IMR-90 (cell line): ENCODE measurements at regions not wholly inside any gene's neighbourhood (a gene's known extent, or its start where the extent isn't known, plus 50 kb on each side); places are given as distances from the start of the nearest gene placed in this dataset.

Experiments
- BHLHE40 ChIP-seq: fragments of 150-350 bp; IDR thresholded peaks from 2 replicates; pipeline ENCODE4 v1.6.1; 2016; ENCODE audit warnings: mild to moderate bottlenecking, low read depth, low read length
- CEBPB ChIP-seq: IDR thresholded peaks from 2 replicates; pipeline ENCODE4 v1.6.1; 2012; ENCODE audit warnings: low read depth, low read length, improper control_type of control experiment
- CHD1 ChIP-seq: IDR thresholded peaks from 2 replicates; pipeline ENCODE4 v1.6.1; 2012; ENCODE audit warnings: low read depth, low read length, improper control_type of control experiment
- CTCF ChIP-seq: conservative IDR thresholded peaks from 2 replicates; pipeline ENCODE4 v1.5.1; 2012; ENCODE audit warnings: mild to moderate bottlenecking, low read depth, low read length, improper control_type of control experiment
- ELK1 ChIP-seq: fragments of 150-350 bp; IDR thresholded peaks from 2 replicates; pipeline ENCODE4 v1.6.1; 2016; ENCODE audit warnings: low read depth, mild to moderate bottlenecking, low read length, moderate library complexity, borderline replicate concordance
- MAFK ChIP-seq: IDR thresholded peaks from 2 replicates; pipeline ENCODE4 v1.6.1; 2012; ENCODE audit warnings: low read depth, low read length, improper control_type of control experiment
- MAZ ChIP-seq: IDR thresholded peaks from 2 replicates; pipeline ENCODE4 v1.6.1; 2012; ENCODE audit warnings: low read depth, mild to moderate bottlenecking, low read length, improper control_type of control experiment, moderate library complexity, borderline replicate concordance
- MXI1 ChIP-seq: IDR thresholded peaks from 2 replicates; pipeline ENCODE4 v1.6.1; 2012; ENCODE audit warnings: low read depth, mild to moderate bottlenecking, low read length, moderate library complexity, borderline replicate concordance
- NFE2L2 ChIP-seq: fragments of 150-350 bp; IDR thresholded peaks from 2 replicates; pipeline ENCODE4 v1.6.1; 2016; ENCODE audit warnings: low read depth, mild to moderate bottlenecking, low read length
- POLR2A ChIP-seq: IDR thresholded peaks from 2 replicates; pipeline ENCODE4 v1.6.1; 2012; ENCODE audit warnings: mild to moderate bottlenecking, low read depth, low read length
- RAD21 ChIP-seq: IDR thresholded peaks from 2 replicates; pipeline ENCODE4 v1.6.1; 2012; ENCODE audit warnings: low read length, improper control_type of control experiment
- RCOR1 ChIP-seq: IDR thresholded peaks from 2 replicates; pipeline ENCODE4 v1.6.1; 2012; ENCODE audit warnings: mild to moderate bottlenecking, low read length, improper control_type of control experiment; ENCODE audit not compliant: insufficient replicate concordance
- RFX5 ChIP-seq: IDR thresholded peaks from 2 replicates; pipeline ENCODE4 v1.8.0; 2012; ENCODE audit warnings: low read depth, mild to moderate bottlenecking, low read length, moderate library complexity

- TF ChIP-seq RAD21: no peak
- no peak for TF ChIP-seq CTCF
- no peak for TF ChIP-seq MAFK
- TF ChIP-seq MXI1: no peak
- no peak for TF ChIP-seq BHLHE40
- no peak for TF ChIP-seq RFX5
- no peak for TF ChIP-seq CEBPB
- TF ChIP-seq MAZ: no peak
- no peak for TF ChIP-seq POLR2A
- no peak for TF ChIP-seq CHD1
- no peak for TF ChIP-seq RCOR1
- TF ChIP-seq NFE2L2: no peak
- no peak for TF ChIP-seq ELK1
Measured at GRCh38 chr2:215722986-215723630, 287.2 kb upstream of the FN1 start.
